ENCODE measurements at regions not wholly inside any gene's neighbourhood (a gene's known extent, or its start where the extent isn't known, plus 50 kb on each side); places are given as distances from the start of the nearest gene placed in this dataset.
"Not testable (repeated sequence)": the region's sequence is repeated elsewhere in the genome, so short reads cannot be mapped to it uniquely, and the experiment has no call there.

GRCh38 chr15:83335542-83335941 lies 51.1 kb upstream of the BNC1 start:
- H4K8ac ChIP-seq (replicated peaks; ENCODE audit: insufficient read length, low read depth, low read length); H2AFZ ChIP-seq (ENCODE audit: low read length); H3K4me2 ChIP-seq (ENCODE audit: insufficient read depth, insufficient read length, low read length); H3K36me3 Mint-ChIP-seq (ENCODE audit: insufficient read depth in 1 of 3, low read depth in 3 of 3); H2BK20ac ChIP-seq (ENCODE audit: low read depth, low read length, poor library complexity, severe bottlenecking); H3K9ac ChIP-seq (ENCODE audit: extremely low read depth, insufficient read length, low read length); H3K23me2 ChIP-seq (ENCODE audit: insufficient read length, low read depth, low read length, poor library complexity, severe bottlenecking); H4K91ac ChIP-seq (ENCODE audit: insufficient read length, low read depth, low read length); H3T11ph ChIP-seq (ENCODE audit: low read length); H3K27me3 Mint-ChIP-seq (ENCODE audit: low read depth); H3K27me3 ChIP-seq (ENCODE audit: insufficient read depth, low read length); H2AK5ac ChIP-seq (ENCODE audit: insufficient read length, low read length); H3K9me3 Mint-ChIP-seq; H4K20me1 ChIP-seq (ENCODE audit: control insufficient read depth, insufficient read depth, insufficient read length); H3K18ac ChIP-seq (ENCODE audit: insufficient read length, low read depth, low read length); H3K23ac ChIP-seq (ENCODE audit: insufficient read length, low read depth, low read length); DNase-seq; H2BK120ac ChIP-seq (ENCODE audit: low read depth, low read length, poor library complexity, severe bottlenecking); H3K4me1 ChIP-seq (ENCODE audit: insufficient read depth, low read length); H3K27ac ChIP-seq (ENCODE audit: insufficient read length, low read depth, low read length); H3K79me1 ChIP-seq (ENCODE audit: insufficient read depth, low read depth, low read length, poor library complexity, severe bottlenecking); H3K9me3 ChIP-seq (ENCODE audit: control insufficient read depth, low read depth, low read length); H3K56ac ChIP-seq (ENCODE audit: insufficient read length, low read depth, low read length); H3K4me3 Mint-ChIP-seq; H2BK12ac ChIP-seq (ENCODE audit: insufficient read length, low read depth, low read length); H3K79me2 ChIP-seq (ENCODE audit: insufficient read depth, low read length); H3K4ac ChIP-seq (ENCODE audit: low read depth, low read length); H3K4me1 Mint-ChIP-seq; H2BK15ac ChIP-seq (ENCODE audit: low read depth, low read length); H2BK5ac ChIP-seq (ENCODE audit: insufficient read length, low read length); H3K14ac ChIP-seq (ENCODE audit: insufficient read depth, low read length); H3K27ac Mint-ChIP-seq; H4K5ac ChIP-seq (ENCODE audit: insufficient read length, low read depth, low read length): not testable (repeated sequence)
- no CpG with 5 or more reads among the region's 1 CpG for WGBS (ENCODE audit: extremely low coverage, insufficient read length, low lambda C conversion rate)
